Calu3 (cell line): ENCODE measurements at regions not wholly inside any gene's neighbourhood (a gene's known extent, or its start where the extent isn't known, plus 50 kb on each side); places are given as distances from the start of the nearest gene placed in this dataset.

ENCODE experiments used
- BruUV-seq: library from RNA; stranded (reverse); fragments of 400-500 nt; replicated peaks from 2 replicates; lab custom pipeline; 2021; lab: Mats Ljungman, UMichigan
- CTCF ChIA-PET: fragments of 300-600 bp; sonication (Branson Sonifier 250); formaldehyde crosslinking; loops from one replicate; lab custom pipeline; 2022; ENCODE audit warnings: antibody characterized with exemption; lab: Charles Lee
- DNase-seq: peaks from one replicate; pipeline ENCODE4 v3.0.0; 2022
- H3K27ac Mint-ChIP-seq: one replicate; pipeline ENCODE4 v1.8.0; 2022; ENCODE audit warnings: mixed read lengths; ENCODE audit not compliant: unreplicated experiment
- H3K27me3 Mint-ChIP-seq: one replicate; pipeline ENCODE4 v1.8.0; 2022; ENCODE audit warnings: mixed read lengths; ENCODE audit not compliant: unreplicated experiment
- H3K36me3 Mint-ChIP-seq: one replicate; pipeline ENCODE4 v1.8.0; 2022; ENCODE audit warnings: mild to moderate bottlenecking, moderate library complexity, mixed read lengths; ENCODE audit not compliant: insufficient read depth, unreplicated experiment
- H3K4me1 Mint-ChIP-seq: one replicate; pipeline ENCODE4 v1.8.0; 2022; ENCODE audit warnings: mild to moderate bottlenecking, low read depth, mixed read lengths; ENCODE audit not compliant: unreplicated experiment
- H3K4me3 Mint-ChIP-seq: one replicate; pipeline ENCODE4 v1.8.0; 2022; ENCODE audit warnings: mild to moderate bottlenecking, low read depth, moderate library complexity, mixed read lengths; ENCODE audit not compliant: unreplicated experiment
- H3K9me3 Mint-ChIP-seq: one replicate; pipeline ENCODE4 v1.8.0; 2022; ENCODE audit warnings: low read depth, mixed read lengths; ENCODE audit not compliant: unreplicated experiment
- CTCF ChIP-seq: fragments of 200-600 bp; IDR thresholded peaks from one replicate; pipeline ENCODE4 v1.8.0; 2022; ENCODE audit warnings: antibody characterized with exemption; ENCODE audit not compliant: unreplicated experiment
- intact Hi-C: fragments of 100-400 bp; cut with micrococcal nuclease; formaldehyde crosslinking; loops from one replicate; pipeline ENCODE4 v1.10.0; 2022; ENCODE audit not compliant: unreplicated experiment

DNA sequence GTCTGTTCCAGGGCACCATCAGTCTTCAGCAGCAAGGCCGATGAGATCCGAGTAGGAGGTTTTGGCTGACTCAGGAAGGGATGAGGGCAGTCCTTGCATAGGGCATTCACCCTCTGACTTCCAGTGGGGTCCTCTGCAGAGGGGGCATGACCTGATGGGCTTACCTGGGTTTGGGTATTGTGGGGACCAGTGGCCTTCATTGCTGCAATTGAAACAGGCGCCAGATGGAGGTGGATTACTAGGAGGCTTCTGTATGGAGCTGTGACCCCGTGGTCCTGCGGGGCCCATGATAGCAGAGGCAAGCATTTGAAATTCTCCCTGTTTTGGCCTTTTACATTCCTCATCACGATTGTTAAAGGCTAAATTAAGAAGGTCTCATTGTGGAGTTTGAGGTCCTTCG is 2448.7 kb downstream of the TP53TG3F start:
- Mint-ChIP-seq H3K27me3 (no peaks in the 10 kb centered on the region), H3K9me3 (peaks cover 40% of the 10 kb centered on the region), H3K4me3 (no peak overlapping the region), H3K36me3 (no peaks in the 10 kb centered on the region), H3K4me1 (no peaks in the 10 kb centered on the region), H3K27ac (no peak overlapping the region)
- no TSS peak for BruUV-seq
- intact Hi-C loops: no loop called here
- no peak for DNase-seq
- no peak for TF ChIP-seq CTCF
- CTCF ChIA-PET: no interaction called here

GRCh38 chr16:35908942-35909341 is 2449.5 kb downstream of the TP53TG3F start:
- CTCF ChIA-PET: no interaction called here
- Mint-ChIP-seq H3K27ac (no peak overlapping the region), H3K36me3 (no peaks in the 10 kb centered on the region), H3K4me1 (no peaks in the 10 kb centered on the region), H3K4me3 (no peak overlapping the region), H3K27me3 (no peaks in the 10 kb centered on the region), H3K9me3 (peaks cover 40% of the 10 kb centered on the region)
- DNase-seq: no peak
- BruUV-seq: no TSS peak
- intact Hi-C loops: no loop called here
- no peak for TF ChIP-seq CTCF

GRCh38 chr16:35909351-35909954 is 2450.0 kb downstream of the TP53TG3F start:
- peaks cover 40% of the 10 kb centered on the region for H3K9me3 Mint-ChIP-seq
- H3K27me3 Mint-ChIP-seq: no peaks in the 10 kb centered on the region
- no TSS peak for BruUV-seq
- no peak for DNase-seq
- no peaks in the 10 kb centered on the region for H3K4me1 Mint-ChIP-seq
- H3K27ac Mint-ChIP-seq: no peak overlapping the region
- no peak for TF ChIP-seq CTCF
- CTCF ChIA-PET: no interaction called here
- intact Hi-C loops: no loop called here
- no peak overlapping the region for H3K4me3 Mint-ChIP-seq
- H3K36me3 Mint-ChIP-seq: no peaks in the 10 kb centered on the region

DNA sequence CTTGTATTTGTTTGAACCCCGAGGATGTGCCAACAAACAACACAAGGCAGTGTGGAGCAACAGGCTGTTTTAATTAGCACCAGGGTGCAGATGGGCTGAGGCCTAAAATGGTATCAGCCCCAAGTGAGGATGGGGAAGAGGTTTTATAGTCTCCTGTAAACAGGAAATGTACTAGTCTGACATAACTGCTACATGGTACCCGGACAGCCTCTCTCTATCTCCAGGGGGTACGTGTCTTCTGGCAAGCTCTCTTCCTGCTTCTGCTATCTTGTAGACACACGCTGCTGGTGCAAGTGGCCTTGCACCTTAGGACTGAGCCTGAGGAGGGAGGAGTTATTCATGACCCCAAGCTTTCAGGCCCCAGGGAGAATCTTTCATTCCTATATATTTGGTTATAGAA is 2451.0 kb downstream of the TP53TG3F start:
- DNase-seq: no peak
- no TSS peak for BruUV-seq
- Mint-ChIP-seq H3K36me3 (no peaks in the 10 kb centered on the region), H3K27ac (no peak overlapping the region), H3K4me1 (no peaks in the 10 kb centered on the region), H3K9me3 (peaks cover 33% of the 10 kb centered on the region), H3K4me3 (no peak overlapping the region), H3K27me3 (no peaks in the 10 kb centered on the region)
- CTCF ChIA-PET: no interaction called here
- no peak for TF ChIP-seq CTCF
- intact Hi-C loops: no loop called here
